Common myeloid progenitor, CD34-positive (primary cell): ENCODE measurements at regions not wholly inside any gene's neighbourhood (a gene's known extent, or its start where the extent isn't known, plus 50 kb on each side); places are given as distances from the start of the nearest gene placed in this dataset.

Experiments used
- CTCF ChIA-PET: fragments of 350-600 bp; sonication (Branson Sonifier 250); formaldehyde crosslinking; loops from one replicate; lab custom pipeline; 2021; ENCODE audit warnings: antibody characterized with exemption; lab: Charles Lee
- POLR2A ChIA-PET: fragments of 350-600 bp; sonication (Branson Sonifier 250); formaldehyde crosslinking; loops from one replicate; lab custom pipeline; 2021; ENCODE audit warnings: antibody characterized with exemption; lab: Charles Lee
- DNase-seq, 3 donors: peaks; one replicate each; pipeline versions ENCODE4 v3.0.0 to v3.0.0-alpha.2; 2013
- H3K27ac ChIP-seq, 2 experiments: 1 replicate in 1 of 2; 2 replicates in 1 of 2; pipeline ENCODE4 v1.7.0; 2013; ENCODE audit warnings: inconsistent platforms in 2 of 2, low read length in 2 of 2, mild to moderate bottlenecking in 2 of 2, low read depth in 1 of 2, moderate library complexity in 1 of 2; ENCODE audit not compliant: severe bottlenecking in 2 of 2, insufficient read depth in 1 of 2, poor library complexity in 1 of 2
- H3K27me3 ChIP-seq, 5 experiments: replicated peaks in 2 of 5; 1 replicate in 3 of 5; 2 replicates in 2 of 5; pipeline versions ENCODE4 v1.6.1 to v1.7.0; 2013; ENCODE audit warnings: low read length in 4 of 5, mild to moderate bottlenecking in 2 of 5, moderate library complexity in 2 of 5, inconsistent platforms in 1 of 5; ENCODE audit not compliant: insufficient read depth in 5 of 5, control insufficient read depth in 4 of 5
- H3K36me3 ChIP-seq, 4 experiments: 1 replicate in 2 of 4; 2 replicates in 2 of 4; pipeline versions ENCODE4 v1.6.1 to v1.7.0; 2013; ENCODE audit warnings: low read length in 3 of 4, control low read depth in 1 of 4, mild to moderate bottlenecking in 1 of 4; ENCODE audit not compliant: control insufficient read depth in 4 of 4, insufficient read depth in 4 of 4
- H3K4me1 ChIP-seq, 4 experiments: 1 replicate in 3 of 4; 2 replicates in 1 of 4; pipeline versions ENCODE4 v1.6.1 to v1.7.1; 2013; ENCODE audit warnings: low read length in 3 of 4, mild to moderate bottlenecking in 3 of 4, control low read depth in 1 of 4, inconsistent platforms in 1 of 4, moderate library complexity in 1 of 4; ENCODE audit not compliant: control insufficient read depth in 4 of 4, insufficient read depth in 4 of 4; ENCODE audit errors: control extremely low read depth in 1 of 4
- H3K4me3 ChIP-seq, 7 experiments: 1 replicate in 4 of 7; 2 replicates in 3 of 7; pipeline versions ENCODE4 v1.5.1 to v1.7.0; 2013; ENCODE audit warnings: mild to moderate bottlenecking in 7 of 7, low read length in 6 of 7, moderate library complexity in 6 of 7, inconsistent platforms in 2 of 7, low read depth in 2 of 7, control low read depth in 1 of 7; ENCODE audit not compliant: insufficient read depth in 4 of 7, control insufficient read depth in 1 of 7; ENCODE audit errors: extremely low read depth in 1 of 7
- H3K9me3 ChIP-seq, 5 experiments: 1 replicate in 4 of 5; 2 replicates in 1 of 5; pipeline versions ENCODE4 v1.6.1 to v1.7.1; 2013; ENCODE audit warnings: low read length in 4 of 5, mild to moderate bottlenecking in 2 of 5, inconsistent platforms in 1 of 5, low read depth in 1 of 5, moderate library complexity in 1 of 5; ENCODE audit not compliant: control insufficient read depth in 4 of 5, insufficient read depth in 2 of 5; ENCODE audit errors: control extremely low read depth in 1 of 5
- WGBS: methylation state at CpG from one replicate; pipeline ENCODE4 v1.1.5; 2013; ENCODE audit not compliant: insufficient coverage; 5-methylcytosine and 5-hydroxymethylcytosine counted together

DNA sequence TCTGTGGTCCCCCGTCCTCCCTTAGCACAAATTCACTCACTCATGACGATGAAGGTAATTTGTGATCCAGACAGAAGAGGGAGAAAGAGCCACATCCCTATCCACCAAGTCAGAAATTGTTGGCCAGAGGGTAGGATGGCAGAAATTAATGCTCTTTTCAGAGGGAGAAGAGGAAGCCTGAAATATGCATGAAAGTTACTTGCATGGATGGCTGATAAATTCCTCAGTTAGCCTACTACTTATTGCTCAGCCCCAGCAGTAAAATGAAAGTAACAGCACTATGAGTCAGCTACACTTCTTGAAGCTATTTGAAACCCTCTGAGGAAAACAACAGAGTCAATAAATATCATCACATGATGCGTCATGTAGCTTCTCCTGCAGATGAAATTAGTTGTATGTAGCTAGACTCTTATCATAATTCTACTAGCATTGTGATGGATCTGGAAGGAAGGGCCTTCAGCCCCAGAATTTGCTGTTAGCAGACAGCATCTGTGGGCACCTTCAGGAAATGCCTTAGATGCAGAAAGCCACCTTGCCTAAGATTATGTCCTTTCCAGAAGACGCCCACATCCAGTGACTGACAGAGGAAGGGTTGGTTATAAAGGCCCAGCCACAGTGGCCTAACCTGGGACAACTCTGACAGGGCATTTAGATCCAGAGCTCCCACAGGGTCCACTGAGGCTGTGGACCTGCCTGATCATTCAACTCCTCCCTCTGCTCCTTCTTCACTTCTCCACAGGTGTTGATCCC, 81.2 kb upstream of the CCDC112 start:
- POLR2A ChIA-PET, result interaction anchor here (0.5 kb wide), 1 partner anchor 29 kb away, joined by 7 read pairs; no protein-coding TSS in a partner anchor
- Histone ChIP-seq H3K9me3 (no peaks in the 10 kb centered on the region), H3K36me3 (no peaks in the 10 kb centered on the region), H3K4me1 (no peaks in the 10 kb centered on the region), H3K27me3 (peaks cover 0 to 5% (median 0%) of the 10 kb centered on the region in 5 experiments), H3K4me3 (no peak overlapping the region), H3K27ac (no peak overlapping the region)
- CTCF ChIA-PET, result interaction anchor here (1.2 kb wide), 1 partner anchor 9 kb away, joined by 3 read pairs; no protein-coding TSS in a partner anchor
- WGBS, result 80% methylated on average over 1 of the region's 4 CpGs
- peak in 2 of 3 donors; percentile 23 to 26 for DNase-seq

DNA sequence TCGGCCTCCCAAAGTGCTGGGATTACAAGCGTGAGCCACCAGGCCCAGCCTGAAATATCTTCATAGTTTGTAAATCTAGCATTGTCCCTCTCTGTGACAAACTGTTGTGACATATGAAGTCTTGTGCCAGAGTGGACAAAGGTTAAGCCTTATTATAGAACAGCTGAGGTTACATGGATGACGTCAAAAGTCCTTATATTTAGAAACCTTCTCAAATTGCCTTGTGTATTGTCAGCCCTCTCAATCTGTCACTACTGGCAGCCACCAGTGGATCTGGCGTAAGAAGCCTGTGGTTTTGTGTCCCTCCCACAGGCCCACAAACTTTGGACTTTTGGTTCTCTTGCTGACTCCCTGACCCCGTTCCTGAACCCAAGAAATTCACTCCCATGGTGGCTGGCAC, 79.4 kb upstream of the CCDC112 start:
- Histone ChIP-seq H3K4me3 (no peak overlapping the region), H3K27me3 (peaks cover 0 to 5% (median 0%) of the 10 kb centered on the region in 5 experiments), H3K36me3 (no peaks in the 10 kb centered on the region), H3K9me3 (no peaks in the 10 kb centered on the region), H3K27ac (no peak overlapping the region), H3K4me1 (no peaks in the 10 kb centered on the region)
- ChIA-PET CTCF (interaction anchor here (1.0 to 1.2 kb wide), 2 partner anchors 8 to 67 kb away, joined by 3 read pairs; no protein-coding TSS in a partner anchor), POLR2A (no interaction called here)
- no peak for DNase-seq
- 91% methylated on average over 5 of the region's 5 CpGs for WGBS

DNA sequence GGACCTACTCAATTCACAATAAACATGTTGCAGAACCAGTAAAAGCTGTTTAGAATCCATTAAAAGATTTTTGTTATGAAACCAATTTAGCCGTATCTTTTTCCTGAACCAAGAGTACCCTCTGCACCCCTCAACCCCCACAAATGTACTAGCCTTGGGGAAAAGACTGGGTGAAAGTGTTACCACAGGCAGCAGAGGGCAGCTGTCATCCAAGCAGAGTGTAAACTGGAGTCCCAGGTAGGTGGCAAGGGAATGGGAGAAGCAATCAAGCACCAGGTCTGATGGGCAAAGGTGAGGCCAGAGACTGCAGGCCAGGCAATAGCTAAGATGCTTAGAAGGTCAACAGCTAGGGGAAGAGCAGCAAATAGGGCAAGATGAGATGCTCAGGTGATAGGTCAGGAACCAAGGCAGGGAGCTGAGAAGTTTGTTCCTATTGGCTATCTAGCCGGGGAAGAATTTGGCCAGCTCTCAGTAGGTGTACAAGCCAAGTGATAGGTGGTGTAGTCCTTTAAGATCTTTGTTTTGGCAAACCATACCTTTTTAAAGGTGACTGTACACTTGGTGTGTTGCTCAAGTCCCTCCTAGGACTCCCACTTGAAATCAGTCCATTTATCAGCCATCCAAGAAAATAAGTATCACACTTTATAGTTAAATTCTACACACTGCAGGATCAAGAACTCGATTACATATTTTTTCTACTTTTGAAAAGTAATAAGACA, 77.8 kb upstream of the CCDC112 start:
- CTCF ChIA-PET, result interaction anchor here (0.6 to 1.7 kb wide), 2 partner anchors 200 to 576 kb away, joined by 3 to 4 read pairs; no protein-coding TSS in a partner anchor
- Histone ChIP-seq H3K4me3 (no peak overlapping the region), H3K27ac (no peak overlapping the region), H3K9me3 (no peaks in the 10 kb centered on the region), H3K36me3 (no peaks in the 10 kb centered on the region), H3K27me3 (peaks cover 0 to 5% (median 0%) of the 10 kb centered on the region in 5 experiments), H3K4me1 (no peaks in the 10 kb centered on the region)
- 89% methylated on average over 1 of the region's 3 CpGs for WGBS
- POLR2A ChIA-PET, result no interaction called here
- DNase-seq, result no peak

DNA sequence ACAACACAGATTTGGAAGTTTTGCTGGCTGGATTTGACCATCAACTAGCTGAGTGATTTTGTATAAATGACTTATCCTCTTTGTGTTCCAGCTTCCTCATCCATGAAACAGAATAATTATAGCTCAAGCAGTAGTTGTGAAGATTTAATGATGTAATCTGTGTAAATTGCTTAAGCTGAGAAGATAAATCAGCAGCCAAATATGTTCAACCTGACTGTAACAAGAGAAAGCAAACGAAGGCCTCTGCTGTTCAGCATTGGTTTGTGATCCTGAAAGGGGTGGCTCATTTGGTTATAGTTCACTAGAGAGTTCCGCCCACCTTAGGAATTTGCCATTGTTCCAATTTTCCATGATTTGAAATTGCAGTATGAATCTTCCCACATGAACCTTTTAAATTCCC, 75.7 kb upstream of the CCDC112 start:
- no peaks in the 10 kb centered on the region for H3K4me1 ChIP-seq
- H3K9me3 ChIP-seq, result no peaks in the 10 kb centered on the region
- H3K27ac ChIP-seq, result no peak overlapping the region
- POLR2A ChIA-PET, result no interaction called here
- WGBS, result 94% methylated on average over 2 of the region's 2 CpGs
- no peak overlapping the region for H3K4me3 ChIP-seq
- H3K27me3 ChIP-seq, result peaks cover 0 to 5% (median 0%) of the 10 kb centered on the region in 5 experiments
- no peaks in the 10 kb centered on the region for H3K36me3 ChIP-seq
- no peak for DNase-seq
- CTCF ChIA-PET, result no interaction called here

DNA sequence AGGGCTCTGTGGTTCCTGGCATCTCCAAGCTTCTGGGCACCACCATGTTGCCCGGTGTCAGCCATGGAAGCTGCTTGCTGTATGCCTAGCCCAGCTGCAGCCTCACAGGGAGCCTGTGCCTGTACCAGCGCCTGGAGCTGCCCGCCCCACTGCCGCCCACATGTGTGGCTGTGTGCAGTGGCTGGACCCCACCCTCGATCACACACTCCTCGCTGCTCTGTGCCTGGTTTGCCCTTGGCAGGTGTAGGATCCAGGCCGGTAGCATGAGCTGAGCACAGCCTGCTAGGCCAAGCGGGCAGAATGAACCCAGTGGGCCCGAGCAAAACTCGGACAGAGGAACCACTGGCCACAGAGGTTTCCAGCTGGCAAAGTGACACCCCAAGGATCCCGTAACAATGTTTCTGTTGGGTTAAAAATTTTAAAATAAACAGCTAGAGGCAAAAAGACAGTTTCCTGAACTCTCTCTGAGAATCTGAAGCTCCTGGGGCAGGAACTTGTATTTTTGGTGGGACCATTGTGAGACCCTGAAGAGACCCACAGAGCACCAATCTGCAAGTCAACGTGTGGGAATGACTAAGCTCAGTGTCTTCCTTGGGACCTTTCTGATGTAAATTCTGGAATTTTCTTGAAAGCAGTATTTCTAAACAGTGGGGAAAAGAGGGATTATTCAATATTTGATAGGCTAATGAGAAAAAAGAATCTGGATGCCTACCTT, 73.1 kb upstream of the CCDC112 start:
- WGBS, result 94% methylated on average over 10 of the region's 12 CpGs
- Histone ChIP-seq H3K4me1 (no peaks in the 10 kb centered on the region), H3K36me3 (no peaks in the 10 kb centered on the region), H3K9me3 (no peaks in the 10 kb centered on the region), H3K27me3 (peaks cover 0 to 6% (median 0%) of the 10 kb centered on the region in 5 experiments), H3K27ac (no peak overlapping the region), H3K4me3 (no peak overlapping the region)
- no peak for DNase-seq
- CTCF ChIA-PET, result no interaction called here
- POLR2A ChIA-PET, result no interaction called here

DNA sequence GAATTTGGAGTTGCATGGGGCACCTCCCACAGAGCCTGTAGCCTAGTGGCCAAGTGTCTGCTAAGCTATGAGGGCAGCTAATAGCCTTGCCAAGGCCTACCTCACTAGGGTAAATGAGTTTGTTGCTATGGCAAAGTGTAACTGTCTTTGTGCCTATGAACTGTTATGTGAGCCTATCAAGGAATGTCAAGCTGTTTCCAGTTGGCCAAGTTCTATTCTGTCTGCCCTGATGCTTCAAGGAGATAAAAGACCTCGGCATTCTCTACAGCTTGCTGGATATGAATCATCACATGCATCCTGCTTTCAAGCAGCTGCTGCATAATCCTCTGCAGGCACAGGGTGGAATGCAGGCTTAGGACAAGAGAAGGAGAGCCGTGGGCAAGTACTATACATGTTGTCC, 69.8 kb upstream of the CCDC112 start:
- POLR2A ChIA-PET, result no interaction called here
- WGBS, result 67% methylated on average over 1 of the region's 2 CpGs
- Histone ChIP-seq H3K4me1 (no peaks in the 10 kb centered on the region), H3K4me3 (no peak overlapping the region), H3K27me3 (peaks cover 0 to 2% (median 0%) of the 10 kb centered on the region in 5 experiments), H3K27ac (no peak overlapping the region), H3K9me3 (no peaks in the 10 kb centered on the region), H3K36me3 (no peaks in the 10 kb centered on the region)
- peak in 2 of 3 donors; percentile 17 to 73 for DNase-seq
- CTCF ChIA-PET, result no interaction called here
